HG03469 (cell line): ENCODE measurements at regions not wholly inside any gene's neighbourhood (a gene's known extent, or its start where the extent isn't known, plus 50 kb on each side); places are given as distances from the start of the nearest gene placed in this dataset.
"Not testable (repeated sequence)": the region's sequence is repeated elsewhere in the genome, so short reads cannot be mapped to it uniquely, and the experiment has no call there.

Source experiments
- ATAC-seq: cut with Tn5 transposase; IDR thresholded peaks from one replicate; pipeline ENCODE4 v1.9.1; 2021; ENCODE audit warnings: mild to moderate bottlenecking, moderate library complexity, moderate number of reproducible peaks; ENCODE audit not compliant: unreplicated experiment

GRCh38 chr10:22875581-22875980 is 52.3 kb upstream of the ARMC3 start:
- no peak for ATAC-seq

GRCh38 chr10:22874189-22874854 is 53.5 kb upstream of the ARMC3 start:
- no peak for ATAC-seq

- no peak for ATAC-seq
Measured at GRCh38 chr10:22856444-22857074, 71.3 kb upstream of the ARMC3 start.

DNA sequence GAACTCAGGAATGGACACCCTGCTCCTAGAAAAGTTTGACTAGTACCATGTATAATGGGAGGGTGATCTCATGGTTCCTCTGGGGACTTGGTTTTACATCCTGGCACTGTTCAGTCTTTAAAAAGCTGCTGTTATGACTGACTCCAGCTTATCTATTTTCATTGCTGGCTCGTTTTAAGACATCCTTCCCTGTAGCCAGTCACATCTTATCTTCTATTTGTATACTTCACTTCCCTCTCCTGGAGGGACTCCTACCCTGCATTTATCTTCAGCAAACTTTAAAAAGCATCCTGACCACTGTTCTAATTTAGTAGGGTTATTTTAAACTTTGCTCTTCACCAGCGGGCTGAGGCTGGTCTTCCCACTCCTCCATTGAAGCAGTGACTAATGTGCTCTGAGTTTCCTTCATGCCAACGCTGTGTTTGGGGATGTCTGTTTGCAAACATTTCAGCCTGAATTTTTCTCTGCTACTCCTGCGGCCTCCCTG is 72.9 kb upstream of the ARMC3 start:
- ATAC-seq: no peak

GRCh38 chr10:22853906-22854447 is 73.9 kb upstream of the ARMC3 start:
- no peak for ATAC-seq

GRCh38 chr10:22852712-22853353 is 75.0 kb upstream of the ARMC3 start:
- no peak for ATAC-seq

DNA sequence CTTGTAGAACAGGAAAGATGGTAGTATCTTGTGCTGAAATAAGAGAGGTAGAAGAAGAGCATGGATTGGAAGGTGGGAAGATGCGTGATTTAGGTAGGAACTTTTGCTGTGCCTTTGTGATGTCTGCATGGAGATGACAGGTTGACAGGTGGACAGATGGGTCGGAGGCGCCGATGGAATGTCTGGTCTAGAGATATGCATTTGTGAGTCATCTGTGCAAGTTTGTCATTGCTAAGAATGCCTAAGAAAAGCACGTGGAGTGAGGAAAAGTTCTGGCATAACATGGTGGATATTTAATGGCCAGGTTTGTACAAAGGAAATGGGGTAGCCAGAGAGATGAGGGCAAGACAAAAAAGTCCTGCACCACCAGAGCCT is 76.0 kb upstream of the ARMC3 start:
- ATAC-seq: no peak

DNA sequence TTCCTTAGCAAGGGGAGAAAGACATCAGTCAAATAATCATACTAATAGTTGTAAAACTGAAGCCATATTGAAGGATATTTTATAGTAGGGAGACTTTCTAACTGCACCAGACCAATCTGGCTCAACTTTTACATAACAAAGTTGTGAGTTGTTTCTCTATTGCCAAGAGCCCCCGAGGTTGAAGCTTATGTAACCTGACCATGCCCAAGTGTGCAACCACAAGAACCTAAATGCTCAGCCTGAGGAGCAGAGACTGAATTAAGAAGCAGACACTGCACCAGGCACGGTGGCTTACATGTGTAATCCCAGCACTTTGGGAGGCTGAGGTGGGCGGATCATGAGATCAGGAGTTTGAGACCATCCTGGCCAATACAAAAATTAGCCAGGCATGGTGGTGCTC is 77.3 kb upstream of the ARMC3 start:
- ATAC-seq: no peak

- no peak for ATAC-seq
Measured at GRCh38 chr10:22849077-22849805, 78.6 kb upstream of the ARMC3 start.

DNA sequence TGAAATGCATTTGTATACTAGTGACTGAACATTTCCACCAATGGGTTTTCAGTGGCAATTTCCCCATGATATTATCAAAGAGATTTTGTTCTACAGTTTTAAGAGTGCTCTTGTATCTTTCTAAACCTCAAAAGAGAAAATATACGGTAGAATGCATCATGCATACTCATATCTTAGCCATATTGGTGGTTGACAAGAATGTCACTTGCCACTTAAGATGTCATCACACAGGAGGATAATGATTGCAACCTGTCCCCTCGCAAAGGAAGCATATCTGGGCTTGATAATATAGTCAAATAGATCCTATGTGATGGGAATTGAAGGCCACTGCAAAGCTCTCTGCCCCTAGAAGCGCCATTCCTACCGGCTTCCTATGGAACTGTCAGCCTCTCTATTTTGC is 79.3 kb upstream of the ARMC3 start:
- ATAC-seq: no peak

- no peak for ATAC-seq
Measured at GRCh38 chr10:22846294-22846693, 81.6 kb upstream of the ARMC3 start.

- ATAC-seq: no peak
Measured at GRCh38 chr10:22839639-22840038, 88.2 kb upstream of the ARMC3 start.

- ATAC-seq: no peak
Measured at GRCh38 chr10:22837771-22838170, 90.1 kb upstream of the ARMC3 start.

GRCh38 chr10:22837351-22837750 is 90.5 kb upstream of the ARMC3 start:
- no peak for ATAC-seq

DNA sequence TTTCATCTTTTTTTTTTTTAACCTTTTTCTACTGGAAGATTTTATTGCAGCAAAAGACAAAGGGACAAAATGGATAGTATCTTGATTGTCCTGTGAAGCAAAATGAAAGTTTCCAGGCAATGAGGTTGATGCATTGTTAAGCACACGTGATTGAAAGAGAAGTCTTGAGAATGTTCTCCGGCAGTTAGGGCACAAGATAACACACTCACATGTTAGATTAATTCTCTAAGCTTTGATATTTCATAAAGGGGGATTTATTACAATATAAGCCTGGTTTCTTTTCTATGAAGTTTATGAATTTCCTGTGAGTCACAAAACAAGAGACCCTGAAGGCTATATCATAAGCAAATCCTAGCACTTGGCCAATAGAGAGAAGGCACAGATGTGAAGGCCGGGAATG is 93.4 kb upstream of the ARMC3 start:
- no peak for ATAC-seq

- no peak for ATAC-seq
Measured at GRCh38 chr10:22833781-22834180, 94.1 kb upstream of the ARMC3 start.

- ATAC-seq: no peak
Measured at GRCh38 chr10:22833353-22833752, 94.5 kb upstream of the ARMC3 start.

GRCh38 chr10:22832851-22833250 is 95.0 kb upstream of the ARMC3 start:
- no peak for ATAC-seq

DNA sequence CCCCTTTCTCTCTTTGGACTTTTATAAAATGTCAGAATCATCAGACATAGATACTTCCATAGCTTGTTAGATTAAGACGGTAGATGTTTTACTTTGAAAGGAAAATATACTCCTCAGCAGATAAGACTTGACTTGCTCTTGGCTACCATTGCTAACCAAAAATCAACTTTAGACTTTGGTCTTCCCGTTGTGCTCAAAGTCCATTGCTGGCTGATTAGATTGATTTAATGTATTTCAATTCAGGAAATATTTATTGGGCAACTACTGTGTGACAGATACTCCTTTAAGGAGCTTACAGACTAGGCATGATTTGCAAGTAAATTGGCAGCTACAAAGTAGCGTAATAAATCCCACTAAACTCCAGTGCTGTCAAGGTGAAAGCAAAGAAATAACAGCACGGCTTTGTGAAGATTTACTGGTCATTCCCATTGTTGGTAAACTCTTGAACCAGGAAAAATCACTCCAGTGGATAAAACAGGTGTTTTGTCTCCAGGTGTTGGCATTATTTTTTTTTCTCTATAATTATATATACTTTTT is 95.7 kb upstream of the ARMC3 start:
- no peak for ATAC-seq

DNA sequence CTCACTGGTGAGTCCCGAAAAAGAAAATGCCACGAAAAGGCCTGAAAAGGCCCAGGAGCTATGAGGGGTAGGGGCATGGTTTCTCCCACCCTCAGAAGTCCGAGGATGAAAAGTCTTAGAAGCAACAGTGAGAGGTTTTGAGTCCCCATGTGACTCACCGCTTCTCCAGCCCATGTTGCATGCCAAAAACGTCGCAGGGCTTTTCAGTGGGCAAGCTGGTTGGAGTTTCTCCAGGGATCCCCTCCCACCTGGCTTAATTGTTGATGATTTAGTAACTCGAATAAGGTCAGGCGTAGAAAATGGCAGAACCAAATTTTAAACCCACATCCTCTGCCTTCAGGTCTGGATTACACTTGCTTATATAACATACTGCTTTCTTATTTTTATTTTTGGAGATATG is 96.3 kb upstream of the ARMC3 start:
- no peak for ATAC-seq

DNA sequence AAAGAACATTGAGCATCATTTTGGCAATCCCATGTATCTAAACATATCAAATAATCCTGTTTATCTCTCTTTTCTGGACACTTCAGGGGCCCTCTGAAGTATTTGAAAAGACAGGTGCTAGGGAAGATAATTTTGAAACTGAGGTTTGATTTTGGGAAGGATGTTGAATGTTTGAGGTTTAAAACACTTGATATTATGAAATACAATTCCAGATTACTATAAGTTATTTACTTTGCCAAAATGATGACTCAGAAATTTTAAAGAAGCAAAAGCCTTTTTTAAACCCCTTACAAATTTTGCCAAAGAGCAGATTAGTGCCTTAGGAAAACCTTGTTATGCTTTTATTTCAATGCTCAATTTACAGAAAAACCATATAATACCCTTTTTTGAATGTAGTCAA is 99.1 kb upstream of the ARMC3 start:
- not testable (repeated sequence) for ATAC-seq
